ENCODE measurements at regions not wholly inside any gene's neighbourhood (a gene's known extent, or its start where the extent isn't known, plus 50 kb on each side); places are given as distances from the start of the nearest gene placed in this dataset.

DNA sequence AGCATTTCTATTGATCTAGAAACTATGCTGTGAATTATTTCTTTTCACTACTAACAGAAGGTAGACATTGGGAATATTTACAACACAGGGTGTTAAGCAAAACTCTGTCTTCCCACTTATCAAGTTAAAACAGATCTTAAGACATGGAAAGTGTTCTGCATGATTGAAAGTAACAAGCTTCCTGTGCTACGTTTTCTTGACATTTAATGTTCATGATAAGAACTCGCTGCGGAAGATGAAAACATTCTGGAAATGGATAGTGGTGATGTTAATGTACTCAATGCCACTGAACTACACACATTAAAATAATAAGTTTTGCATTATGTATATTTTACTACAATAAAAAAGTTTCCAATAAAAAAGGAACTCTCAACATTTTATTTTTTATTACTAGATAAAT, 74.4 kb upstream of the SCN7A start:
- no peak for DNase-seq (ENCODE audit: low read depth in 4 of 4, low spot score in 3 of 4)

DNA sequence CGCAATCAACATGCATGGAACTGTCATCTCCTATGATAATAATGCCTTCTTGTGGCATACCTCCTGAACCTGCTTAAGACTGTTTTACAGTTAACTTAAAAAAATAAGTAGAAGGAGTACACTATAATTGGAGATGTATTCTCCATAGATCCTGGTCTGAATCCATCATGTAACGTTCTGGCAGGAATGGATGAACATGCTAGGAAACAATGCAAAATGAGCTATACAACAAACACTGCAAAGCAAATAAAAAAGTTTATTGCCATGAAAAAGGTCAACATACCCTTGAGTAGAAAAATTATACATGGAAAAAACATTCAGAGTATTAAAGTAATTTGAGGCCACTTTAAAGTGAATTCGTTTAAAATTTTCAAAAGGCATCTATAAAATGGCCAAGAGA, 71.5 kb upstream of the SCN7A start:
- DNase-seq (ENCODE audit: low read depth in 4 of 4, low spot score in 3 of 4), result no peak

DNA sequence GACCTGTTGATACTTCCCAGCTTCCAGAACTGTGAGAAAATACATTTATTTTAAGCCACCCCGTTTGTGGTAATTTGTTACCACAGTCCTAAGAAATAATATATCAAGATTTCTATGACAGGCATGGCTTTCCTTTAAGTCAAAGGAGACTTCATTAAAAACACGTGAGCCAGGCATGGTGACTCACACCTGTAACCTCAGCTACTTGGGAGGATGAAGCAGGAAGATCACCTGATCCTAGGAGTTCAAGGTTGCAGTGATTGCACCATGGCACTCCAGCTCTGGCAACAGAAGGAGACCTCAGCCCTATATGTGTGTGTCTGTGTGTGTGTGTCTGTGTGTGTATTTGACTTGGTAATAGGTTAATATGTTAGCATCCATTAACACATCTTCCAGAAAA, 69.8 kb upstream of the SCN7A start:
- no peak for DNase-seq (ENCODE audit: low read depth in 4 of 4, low spot score in 3 of 4)

DNA sequence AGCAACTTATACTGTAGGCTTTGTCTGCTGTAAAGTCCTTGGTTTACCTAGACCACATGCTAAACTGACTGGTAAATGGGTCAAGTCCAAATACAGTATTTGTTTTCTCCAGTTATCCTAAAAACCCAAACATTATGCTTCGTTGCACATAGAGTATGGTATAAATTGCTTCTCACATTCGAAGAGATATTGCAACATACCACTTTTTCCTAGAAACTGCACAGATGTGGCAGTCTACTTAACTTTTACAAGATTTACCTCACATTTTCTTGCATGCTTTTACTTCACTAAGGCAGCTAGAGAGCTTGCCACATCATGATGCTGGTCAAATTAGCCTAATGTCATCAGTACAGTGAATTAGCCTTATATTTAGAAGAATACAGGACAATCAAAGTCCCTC, 66.0 kb upstream of the SCN7A start:
- no peak for DNase-seq (ENCODE audit: low read depth in 4 of 4, low spot score in 3 of 4)

DNA sequence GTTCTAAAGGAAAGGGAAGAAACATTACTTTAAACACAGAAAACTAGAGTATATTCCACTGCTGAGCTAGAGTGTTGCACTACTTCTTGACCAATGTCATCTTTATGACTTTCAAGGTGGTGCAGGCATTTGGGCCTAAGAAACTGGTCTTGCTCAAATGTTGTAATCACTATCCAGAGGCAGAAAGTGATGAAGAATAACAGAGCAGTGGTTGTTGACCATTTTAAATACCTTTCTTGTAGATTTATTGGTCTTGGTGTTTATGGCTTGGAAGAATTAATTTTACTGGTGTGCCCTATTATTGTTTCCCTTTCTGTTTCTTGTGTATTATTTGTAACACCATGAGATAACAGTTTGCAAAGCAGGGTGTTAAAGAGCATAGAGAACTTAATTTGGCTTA, 56.9 kb upstream of the SCN7A start:
- no peak for DNase-seq (ENCODE audit: low read depth in 4 of 4, low spot score in 3 of 4)

DNA sequence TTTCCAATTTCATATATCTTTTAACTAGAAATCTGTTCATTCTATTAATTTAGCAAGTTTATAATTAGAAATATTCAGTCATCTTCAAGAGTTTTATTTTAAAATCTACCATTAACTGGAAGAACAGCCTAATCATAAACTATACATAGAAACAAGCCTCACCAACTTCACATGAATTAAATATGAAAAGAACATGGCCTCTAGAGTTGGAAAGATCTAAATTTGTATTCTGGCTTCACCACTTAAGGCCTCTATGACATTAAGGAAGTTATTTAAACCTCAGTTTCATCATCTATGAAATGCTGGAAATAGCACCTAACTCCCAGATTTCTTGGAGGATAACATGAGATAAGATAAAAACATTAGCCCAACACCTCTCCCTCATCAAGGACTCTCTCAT, 51.4 kb upstream of the SCN7A start:
- no peak for DNase-seq (ENCODE audit: low read depth in 4 of 4, low spot score in 3 of 4)

Measured in right renal pelvis (tissue), 4 donors.